Hepatic stellate cell (primary cell): ENCODE measurements at regions not wholly inside any gene's neighbourhood (a gene's known extent, or its start where the extent isn't known, plus 50 kb on each side); places are given as distances from the start of the nearest gene placed in this dataset.
"Not testable (repeated sequence)": the region's sequence is repeated elsewhere in the genome, so short reads cannot be mapped to it uniquely, and the experiment has no call there.

Experiments
- DNase-seq: peaks from one replicate; pipeline ENCODE4 v3.0.0; 2011; ENCODE audit warnings: low spot score

- peak; percentile 44 for DNase-seq
Measured at GRCh38 chr5:124963236-124963919, 216.9 kb upstream of the ZNF608 start.

GRCh38 chr5:124966741-124967140, 220.3 kb upstream of the ZNF608 start:
- DNase-seq = not testable (repeated sequence)

GRCh38 chr5:124970381-124970780, 223.9 kb upstream of the ZNF608 start:
- DNase-seq = not testable (repeated sequence)

GRCh38 chr5:124972703-124973102, 226.3 kb upstream of the ZNF608 start:
- no peak for DNase-seq

GRCh38 chr5:124973661-124974060, 227.2 kb upstream of the ZNF608 start:
- no peak for DNase-seq

- no peak for DNase-seq
Measured at GRCh38 chr5:124976086-124976485, 229.6 kb upstream of the ZNF608 start.

- DNase-seq = no peak
Measured at GRCh38 chr5:124979251-124979650, 232.8 kb upstream of the ZNF608 start.

GRCh38 chr5:124980163-124980941, 233.9 kb upstream of the ZNF608 start:
- DNase-seq = no peak

- no peak for DNase-seq
Measured at GRCh38 chr5:124981901-124982300, 235.5 kb upstream of the ZNF608 start.

GRCh38 chr5:124986170-124986569, 239.7 kb upstream of the ZNF608 start:
- no peak for DNase-seq

- no peak for DNase-seq
Measured at GRCh38 chr5:124986667-124987066, 240.2 kb upstream of the ZNF608 start.

GRCh38 chr5:124987786-124988185, 241.3 kb upstream of the ZNF608 start:
- DNase-seq = not testable (repeated sequence)

- DNase-seq = no peak
Measured at GRCh38 chr5:124990723-124991122, 244.3 kb upstream of the ZNF608 start.

GRCh38 chr5:124995421-124995820, 249.0 kb upstream of the ZNF608 start:
- peak; percentile 26 for DNase-seq

- DNase-seq = no peak
Measured at GRCh38 chr5:124996023-124996763, 249.8 kb upstream of the ZNF608 start.

- no peak for DNase-seq
Measured at GRCh38 chr5:124996764-124997077, 250.3 kb upstream of the ZNF608 start.

GRCh38 chr5:124997186-124997893, 250.9 kb upstream of the ZNF608 start:
- DNase-seq = no peak

GRCh38 chr5:124998520-124998919, 252.1 kb upstream of the ZNF608 start:
- DNase-seq = no peak

- DNase-seq = no peak
Measured at GRCh38 chr5:125002727-125003598, 256.5 kb upstream of the ZNF608 start.

GRCh38 chr5:125004009-125004408, 257.6 kb upstream of the ZNF608 start:
- no peak for DNase-seq

GRCh38 chr5:125005266-125005665, 258.8 kb upstream of the ZNF608 start:
- DNase-seq = no peak
